ENCODE measurements at regions not wholly inside any gene's neighbourhood (a gene's known extent, or its start where the extent isn't known, plus 50 kb on each side); places are given as distances from the start of the nearest gene placed in this dataset.

DNA sequence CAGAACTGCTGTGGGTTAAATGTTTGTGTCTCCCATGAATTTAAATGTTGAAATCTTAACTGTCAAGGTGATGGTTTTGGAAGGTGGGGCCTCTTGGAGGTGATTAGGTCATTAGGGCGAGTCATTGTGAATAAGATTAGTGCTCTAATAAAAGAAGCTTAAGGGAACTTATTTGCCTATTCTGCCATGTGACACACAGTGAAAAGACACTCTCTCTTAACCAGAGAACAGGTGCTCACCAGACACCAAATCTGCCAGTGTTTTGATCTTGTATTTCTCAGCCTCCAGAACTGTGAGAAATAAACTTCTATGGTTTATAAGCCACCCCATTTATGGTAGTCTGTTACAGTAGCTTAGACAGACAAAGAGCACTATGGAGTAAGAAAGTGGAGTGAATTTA, 117.9 kb upstream of the SV2C start:
- Histone ChIP-seq H3K27ac (no peak overlapping the region), H3K36me3 (no peaks in the 10 kb centered on the region), H3K4me3 (no peak overlapping the region), H3K27me3 (no peaks in the 10 kb centered on the region), H3K9me3 (peaks cover 0 to 3% (median 0%) of the 10 kb centered on the region in 4 donors), H3K4me1 (no peaks in the 10 kb centered on the region)
- TF ChIP-seq EP300 (IDR thresholded peaks at IDR 0.05) (no peak), POLR2A (IDR thresholded peaks at IDR 0.05) (no peak)
- TF ChIP-seq, protein P1, sequence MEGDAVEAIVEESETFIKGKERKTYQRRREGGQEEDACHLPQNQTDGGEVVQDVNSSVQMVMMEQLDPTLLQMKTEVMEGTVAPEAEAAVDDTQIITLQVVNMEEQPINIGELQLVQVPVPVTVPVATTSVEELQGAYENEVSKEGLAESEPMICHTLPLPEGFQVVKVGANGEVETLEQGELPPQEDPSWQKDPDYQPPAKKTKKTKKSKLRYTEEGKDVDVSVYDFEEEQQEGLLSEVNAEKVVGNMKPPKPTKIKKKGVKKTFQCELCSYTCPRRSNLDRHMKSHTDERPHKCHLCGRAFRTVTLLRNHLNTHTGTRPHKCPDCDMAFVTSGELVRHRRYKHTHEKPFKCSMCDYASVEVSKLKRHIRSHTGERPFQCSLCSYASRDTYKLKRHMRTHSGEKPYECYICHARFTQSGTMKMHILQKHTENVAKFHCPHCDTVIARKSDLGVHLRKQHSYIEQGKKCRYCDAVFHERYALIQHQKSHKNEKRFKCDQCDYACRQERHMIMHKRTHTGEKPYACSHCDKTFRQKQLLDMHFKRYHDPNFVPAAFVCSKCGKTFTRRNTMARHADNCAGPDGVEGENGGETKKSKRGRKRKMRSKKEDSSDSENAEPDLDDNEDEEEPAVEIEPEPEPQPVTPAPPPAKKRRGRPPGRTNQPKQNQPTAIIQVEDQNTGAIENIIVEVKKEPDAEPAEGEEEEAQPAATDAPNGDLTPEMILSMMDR (IDR thresholded peaks at IDR 0.05), result no peak
- 59 to 84% methylated on average over 1 of the region's 1 CpG for WGBS, 2 donors
- DNase-seq (ENCODE audit: low spot score in 2 of 2), result no peak

DNA sequence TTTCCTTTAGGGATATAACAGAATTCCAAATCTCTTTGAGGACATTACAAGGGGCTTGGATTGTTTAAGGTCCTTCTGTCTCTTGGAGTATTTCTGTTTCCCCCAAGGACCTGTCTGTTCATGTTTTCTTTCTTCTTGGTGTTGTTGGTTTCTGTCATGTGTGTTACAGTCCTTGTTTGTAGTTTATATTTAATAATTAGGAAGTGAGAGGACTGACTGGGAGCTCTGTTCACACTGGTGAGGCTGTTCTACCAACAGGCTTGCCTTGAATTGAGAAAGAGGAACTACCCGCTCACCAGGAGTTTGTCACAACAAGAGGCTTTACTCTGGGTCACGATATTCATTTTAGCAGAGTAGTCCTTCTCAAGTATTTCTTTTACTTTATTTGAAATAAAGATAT, 119.2 kb upstream of the SV2C start:
- WGBS, 2 donors, result 75 to 80% methylated on average over 2 of the region's 2 CpGs
- H3K27me3 ChIP-seq, result no peaks in the 10 kb centered on the region
- H3K36me3 ChIP-seq, result no peaks in the 10 kb centered on the region
- H3K27ac ChIP-seq, result no peak overlapping the region
- H3K4me1 ChIP-seq, result no peaks in the 10 kb centered on the region
- peaks cover 0 to 3% (median 0%) of the 10 kb centered on the region in 4 donors for H3K9me3 ChIP-seq
- H3K4me3 ChIP-seq, result no peak overlapping the region
- DNase-seq (ENCODE audit: low spot score in 2 of 2), result no peak
- TF ChIP-seq EP300 (IDR thresholded peaks at IDR 0.05) (no peak), POLR2A (IDR thresholded peaks at IDR 0.05) (no peak)
- TF ChIP-seq, protein P1 (IDR thresholded peaks at IDR 0.05), result no peak

DNA sequence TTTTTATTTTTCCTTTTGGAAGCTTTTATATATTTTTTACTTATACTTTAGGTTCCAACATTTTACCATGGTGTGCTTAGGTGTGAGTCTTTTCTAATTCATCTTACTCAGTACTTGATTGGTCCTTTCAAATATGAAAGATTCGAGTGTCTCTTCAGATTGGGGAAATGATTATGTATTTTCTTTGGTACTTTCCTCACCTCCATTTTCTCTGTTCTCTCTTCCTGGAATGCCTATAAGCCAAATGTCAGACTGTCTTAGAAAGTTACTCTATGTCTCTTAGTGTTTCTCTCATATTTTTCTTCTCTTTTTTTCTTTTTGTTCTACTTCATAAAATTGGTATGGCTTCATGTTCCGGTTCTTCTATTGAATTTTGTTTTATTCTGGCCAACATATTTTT, 119.6 kb upstream of the SV2C start:
- H3K9me3 ChIP-seq, result peaks cover 0 to 3% (median 0%) of the 10 kb centered on the region in 4 donors
- H3K4me1 ChIP-seq, result no peaks in the 10 kb centered on the region
- TF ChIP-seq POLR2A (IDR thresholded peaks at IDR 0.05) (no peak), EP300 (IDR thresholded peaks at IDR 0.05) (no peak)
- TF ChIP-seq, protein P1 (IDR thresholded peaks at IDR 0.05), result no peak
- DNase-seq (ENCODE audit: low spot score in 2 of 2), result no peak
- 78 to 80% methylated on average over 2 of the region's 2 CpGs for WGBS, 2 donors
- H3K36me3 ChIP-seq, result no peaks in the 10 kb centered on the region
- no peak overlapping the region for H3K27ac ChIP-seq
- H3K27me3 ChIP-seq, result no peaks in the 10 kb centered on the region
- no peak overlapping the region for H3K4me3 ChIP-seq

DNA sequence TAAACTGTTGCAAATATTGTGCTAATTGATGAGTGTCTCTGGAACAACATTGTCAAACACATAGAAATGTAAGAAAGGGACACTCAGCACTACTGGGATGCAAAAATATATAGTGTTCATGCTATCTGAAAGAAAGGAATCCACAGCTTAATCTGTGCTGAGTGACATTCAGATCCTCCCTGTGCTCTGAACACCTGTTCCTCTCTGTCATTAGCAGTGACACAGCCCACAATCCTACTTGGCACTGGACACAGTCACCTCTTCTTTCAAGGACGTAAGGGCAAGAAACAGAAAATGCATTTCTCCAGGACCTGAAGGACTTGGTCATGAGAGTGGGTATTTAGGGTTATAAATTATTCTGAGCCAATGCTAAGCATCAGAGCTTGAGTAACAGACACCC, 121.4 kb upstream of the SV2C start:
- H3K9me3 ChIP-seq, result peaks cover 0 to 6% (median 0%) of the 10 kb centered on the region in 4 donors
- no peaks in the 10 kb centered on the region for H3K36me3 ChIP-seq
- H3K4me3 ChIP-seq, result no peak overlapping the region
- no peak for DNase-seq (ENCODE audit: low spot score in 2 of 2)
- 55 to 75% methylated on average over 1 of the region's 1 CpG for WGBS, 2 donors
- no peaks in the 10 kb centered on the region for H3K27me3 ChIP-seq
- H3K27ac ChIP-seq, result no peak overlapping the region
- no peaks in the 10 kb centered on the region for H3K4me1 ChIP-seq
- no peak for TF ChIP-seq POLR2A (IDR thresholded peaks at IDR 0.05)
- TF ChIP-seq, protein P1 (IDR thresholded peaks at IDR 0.05), result no peak
- TF ChIP-seq EP300 (IDR thresholded peaks at IDR 0.05), result no peak

DNA sequence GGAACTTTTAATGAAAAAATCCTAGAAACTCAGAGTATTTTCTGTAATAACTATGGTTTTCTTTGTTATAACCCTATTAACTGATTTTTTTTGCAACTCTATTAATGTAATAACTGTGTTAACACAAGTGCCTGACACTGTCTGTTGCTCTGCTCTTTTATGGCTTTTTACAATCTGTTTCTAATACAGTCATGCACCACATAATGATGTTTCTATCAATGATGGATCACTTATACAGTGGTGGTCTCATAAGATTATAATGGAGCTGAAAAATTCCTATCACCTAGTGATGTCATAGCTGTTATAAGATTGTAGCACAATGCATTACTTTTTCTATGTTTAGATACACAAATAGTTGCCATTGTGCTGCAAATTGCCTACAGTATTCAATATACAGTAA, 123.1 kb upstream of the SV2C start:
- H3K4me3 ChIP-seq, result no peak overlapping the region

More for the DNA sequence above, 123.1 kb upstream of the SV2C start:
- TF ChIP-seq, protein P1 (IDR thresholded peaks at IDR 0.05), result no peak
- TF ChIP-seq EP300 (IDR thresholded peaks at IDR 0.05), result no peak
- TF ChIP-seq POLR2A (IDR thresholded peaks at IDR 0.05), result no peak
- Histone ChIP-seq H3K27ac (no peak overlapping the region), H3K4me1 (no peaks in the 10 kb centered on the region), H3K36me3 (no peaks in the 10 kb centered on the region), H3K27me3 (no peaks in the 10 kb centered on the region), H3K9me3 (peaks cover 0 to 6% (median 0%) of the 10 kb centered on the region in 4 donors)
- DNase-seq (ENCODE audit: low spot score in 2 of 2), result no peak
